Liver (tissue), 8 donors: ENCODE measurements at regions not wholly inside any gene's neighbourhood (a gene's known extent, or its start where the extent isn't known, plus 50 kb on each side); places are given as distances from the start of the nearest gene placed in this dataset.

ENCODE experiments used
- DNase-seq: peaks from one replicate; pipeline ENCODE4 v3.0.0-alpha.2; 2017; ENCODE audit warnings: low spot score
- H3K27ac ChIP-seq, 2 donors: one replicate each; pipeline ENCODE4 v1.7.0; 2013; ENCODE audit warnings: inconsistent platforms in 2 of 2, low read length in 2 of 2, control low read depth in 1 of 2, low read depth in 1 of 2, mild to moderate bottlenecking in 1 of 2
- H3K27me3 ChIP-seq, 4 donors: one replicate each; pipeline versions ENCODE4 v1.6.1 to v1.7.0; 2013; ENCODE audit warnings: low read length in 3 of 4, inconsistent platforms in 1 of 4, mild to moderate bottlenecking in 1 of 4, moderate library complexity in 1 of 4; ENCODE audit not compliant: control insufficient read depth in 4 of 4, insufficient read depth in 4 of 4
- H3K36me3 ChIP-seq, 4 donors: one replicate each; pipeline versions ENCODE4 v1.6.1 to v1.7.0; 2013; ENCODE audit warnings: low read length in 3 of 4, mild to moderate bottlenecking in 3 of 4, low read depth in 1 of 4, moderate library complexity in 1 of 4; ENCODE audit not compliant: control insufficient read depth in 4 of 4, insufficient read depth in 3 of 4
- H3K4me1 ChIP-seq, 4 donors: one replicate each; pipeline versions ENCODE4 v1.6.1 to v1.7.0; 2013; ENCODE audit warnings: low read length in 3 of 4, mild to moderate bottlenecking in 3 of 4, moderate library complexity in 1 of 4; ENCODE audit not compliant: control insufficient read depth in 4 of 4, insufficient read depth in 4 of 4
- H3K4me3 ChIP-seq, 3 donors: one replicate each; pipeline versions ENCODE4 v1.6.1 to v1.7.0; 2013; ENCODE audit warnings: low read length in 3 of 3, control low read depth in 1 of 3, low read depth in 1 of 3, mild to moderate bottlenecking in 1 of 3
- H3K9ac ChIP-seq, 2 donors: one replicate each; pipeline ENCODE4 v1.7.0; 2013; ENCODE audit warnings: low read length in 2 of 2, mild to moderate bottlenecking in 2 of 2, moderate library complexity in 2 of 2, control low read depth in 1 of 2, low read depth in 1 of 2
- H3K9me3 ChIP-seq, 4 donors: one replicate each; pipeline versions ENCODE4 v1.6.1 to v1.7.0; 2013; ENCODE audit warnings: low read length in 3 of 4; ENCODE audit not compliant: control insufficient read depth in 4 of 4
- ATF3 ChIP-seq: IDR thresholded peaks from 2 replicates; pipeline ENCODE4 v1.6.1; 2016; ENCODE audit warnings: antibody characterized with exemption
- CTCF ChIP-seq: fragments of 150-350 bp; IDR thresholded peaks from 2 replicates; pipeline ENCODE4 v1.5.1; 2017; ENCODE audit warnings: improper control_type of control experiment, low read depth, low read length; ENCODE audit not compliant: missing input control
- EGR1 ChIP-seq, 2 donors: IDR thresholded peaks; 2 replicates each; pipeline ENCODE4 v1.6.1; 2016 to 2018; ENCODE audit warnings: antibody characterized with exemption in 2 of 2, low read depth in 2 of 2
- FOXA1 ChIP-seq: IDR thresholded peaks from 2 replicates; pipeline ENCODE4 v1.6.1; 2016; ENCODE audit warnings: antibody characterized with exemption
- FOXA2 ChIP-seq: IDR thresholded peaks from 2 replicates; pipeline ENCODE4 v1.6.1; 2016; ENCODE audit warnings: antibody characterized with exemption
- GABPA ChIP-seq, 2 donors: IDR thresholded peaks in 1 of 2; conservative IDR thresholded peaks in 1 of 2; 2 replicates each; pipeline ENCODE4 v1.6.1; 2016; ENCODE audit warnings: antibody characterized with exemption in 2 of 2, mild to moderate bottlenecking in 1 of 2, moderate library complexity in 1 of 2
- HNF4A ChIP-seq, 2 donors: conservative IDR thresholded peaks; 2 replicates each; pipeline ENCODE4 v1.6.1; 2016; ENCODE audit warnings: antibody characterized with exemption in 2 of 2, mild to moderate bottlenecking in 2 of 2
- HNF4G ChIP-seq: IDR thresholded peaks from 2 replicates; pipeline ENCODE4 v1.6.1; 2016; ENCODE audit warnings: antibody characterized with exemption
- MAX ChIP-seq: IDR thresholded peaks from 2 replicates; pipeline ENCODE4 v1.6.1; 2016; ENCODE audit warnings: antibody characterized with exemption
- NR2F2 ChIP-seq: IDR thresholded peaks from 2 replicates; pipeline ENCODE4 v1.6.1; 2016; ENCODE audit warnings: antibody characterized with exemption
- RAD21 ChIP-seq, 2 donors: IDR thresholded peaks; 2 replicates each; pipeline ENCODE4 v1.6.1; 2016; ENCODE audit warnings: antibody characterized with exemption in 2 of 2, mild to moderate bottlenecking in 2 of 2
- REST ChIP-seq: IDR thresholded peaks from 2 replicates; pipeline ENCODE4 v1.6.1; 2016; ENCODE audit warnings: antibody characterized with exemption, mild to moderate bottlenecking
- RXRA ChIP-seq, 2 donors: IDR thresholded peaks; 2 replicates each; pipeline ENCODE4 v1.6.1; 2017 to 2018; ENCODE audit warnings: antibody characterized with exemption in 2 of 2, mild to moderate bottlenecking in 1 of 2
- TAF1 ChIP-seq: conservative IDR thresholded peaks from 2 replicates; pipeline ENCODE4 v1.6.1; 2016; ENCODE audit warnings: antibody characterized with exemption, mild to moderate bottlenecking
- YY1 ChIP-seq: IDR thresholded peaks from 2 replicates; pipeline ENCODE4 v1.6.1; 2016; ENCODE audit warnings: antibody characterized with exemption, mild to moderate bottlenecking
- WGBS: extraction: QIAGEN DNeasy Blood & Tissue Kit; methylation state at CpG from one replicate; pipeline ENCODE4 v1.1.7; 2013; 5-methylcytosine and 5-hydroxymethylcytosine counted together
- donor health status: healthy.
- donor health status: healthy.
- donor health status: healthy.
- donor health status: healthy.
- donor health status: healthy.

GRCh38 chr2:30374380-30374779, 72.7 kb upstream of the LCLAT1 start:
- no peaks in the 10 kb centered on the region for H3K36me3 ChIP-seq
- WGBS = 84% methylated on average over 2 of the region's 2 CpGs
- H3K9ac ChIP-seq = no peak overlapping the region
- peaks cover 0 to 3% (median 0%) of the 10 kb centered on the region in 4 donors for H3K27me3 ChIP-seq
- TF ChIP-seq MAX = no peak
- no peak overlapping the region for H3K27ac ChIP-seq
- DNase-seq = no peak
- no peaks in the 10 kb centered on the region for H3K4me1 ChIP-seq
- H3K9me3 ChIP-seq = no peaks in the 10 kb centered on the region
- no peak overlapping the region for H3K4me3 ChIP-seq

- TF ChIP-seq REST (no peak), MAX (no peak), NR2F2 (no peak), FOXA2 (no peak), FOXA1 (no peak), CTCF (no peak), RXRA (IDR thresholded peaks at IDR 0.05) (no peak), HNF4A (conservative IDR thresholded peaks at IDR 0.05) (no peak), GABPA (IDR thresholded peaks at IDR 0.05 in 1 of 2, conservative IDR thresholded peaks at IDR 0.05 in 1 of 2) (no peak), YY1 (no peak), HNF4G (no peak)
- H3K4me1 ChIP-seq = no peaks in the 10 kb centered on the region
- H3K27me3 ChIP-seq = no peaks in the 10 kb centered on the region
- no peaks in the 10 kb centered on the region for H3K36me3 ChIP-seq
- H3K27ac ChIP-seq = no peak overlapping the region
- no peak overlapping the region for H3K4me3 ChIP-seq
- no peak overlapping the region for H3K9ac ChIP-seq
- DNase-seq = no peak
- no peaks in the 10 kb centered on the region for H3K9me3 ChIP-seq
Measured at GRCh38 chr2:30375915-30376314, 71.1 kb upstream of the LCLAT1 start.

- TF ChIP-seq RAD21 (IDR thresholded peaks at IDR 0.05) (no peak), FOXA2 (no peak), REST (no peak), ATF3 (no peak), EGR1 (IDR thresholded peaks at IDR 0.05; ENCODE audit: low read depth in 2 of 2) (no peak), NR2F2 (no peak), TAF1 (no peak), HNF4A (conservative IDR thresholded peaks at IDR 0.05) (no peak), CTCF (no peak)
- Histone ChIP-seq H3K36me3 (no peaks in the 10 kb centered on the region), H3K4me1 (no peaks in the 10 kb centered on the region), H3K27ac (no peak overlapping the region), H3K4me3 (no peak overlapping the region), H3K27me3 (no peaks in the 10 kb centered on the region), H3K9me3 (no peaks in the 10 kb centered on the region), H3K9ac (no peak overlapping the region)
- no peak for DNase-seq
- 94% methylated on average over 1 of the region's 1 CpG for WGBS
Measured at GRCh38 chr2:30379481-30379880, 67.6 kb upstream of the LCLAT1 start.
